Esophagus mucosa (tissue), 1 donor: ENCODE measurements at regions not wholly inside any gene's neighbourhood (a gene's known extent, or its start where the extent isn't known, plus 50 kb on each side); places are given as distances from the start of the nearest gene placed in this dataset.
"Not testable (repeated sequence)": the region's sequence is repeated elsewhere in the genome, so short reads cannot be mapped to it uniquely, and the experiment has no call there.

Experiments
- ATAC-seq: fragments of 200-7000 bp; cut with Tn5 transposase; one replicate; pipeline ENCODE4 v1.9.1; 2020
- donor health status: DM: yes; HTN: yes; CAD: no.

- no peak for ATAC-seq
Observed at GRCh38 chr9:22840641-22841040, 394.0 kb downstream of the DMRTA1 start.

- ATAC-seq: not testable (repeated sequence)
Observed at GRCh38 chr9:22845243-22845642, 398.6 kb downstream of the DMRTA1 start.

- ATAC-seq: no peak
Observed at GRCh38 chr9:22855980-22856379, 409.4 kb downstream of the DMRTA1 start.

GRCh38 chr9:22857316-22857715 is 410.7 kb downstream of the DMRTA1 start:
- no peak for ATAC-seq

- ATAC-seq: no peak
Observed at GRCh38 chr9:22863106-22863505, 416.5 kb downstream of the DMRTA1 start.

- no peak for ATAC-seq
Observed at GRCh38 chr9:22863736-22864135, 417.1 kb downstream of the DMRTA1 start.

GRCh38 chr9:22893196-22893843 is 446.7 kb downstream of the DMRTA1 start:
- ATAC-seq: no peak

- no peak for ATAC-seq
Observed at GRCh38 chr9:22898591-22898990, 452.0 kb downstream of the DMRTA1 start.

- no peak for ATAC-seq
Observed at GRCh38 chr9:22911632-22912031, 465.0 kb downstream of the DMRTA1 start.

- no peak for ATAC-seq
Observed at GRCh38 chr9:22913026-22913425, 466.4 kb downstream of the DMRTA1 start.

- ATAC-seq: no peak
Observed at GRCh38 chr9:22913518-22913917, 466.9 kb downstream of the DMRTA1 start.

GRCh38 chr9:22916148-22916547 is 469.5 kb downstream of the DMRTA1 start:
- no peak for ATAC-seq

GRCh38 chr9:22919423-22919822 is 472.8 kb downstream of the DMRTA1 start:
- ATAC-seq: no peak

GRCh38 chr9:22921742-22922141 is 475.1 kb downstream of the DMRTA1 start:
- ATAC-seq: no peak

- no peak for ATAC-seq
Observed at GRCh38 chr9:22922222-22922621, 475.6 kb downstream of the DMRTA1 start.

GRCh38 chr9:22954550-22954949 is 507.9 kb downstream of the DMRTA1 start:
- no peak for ATAC-seq

- no peak for ATAC-seq
Observed at GRCh38 chr9:22954964-22955363, 508.3 kb downstream of the DMRTA1 start.

GRCh38 chr9:22969350-22969979 is 522.8 kb downstream of the DMRTA1 start:
- no peak for ATAC-seq

- ATAC-seq: no peak
Observed at GRCh38 chr9:22970434-22970975, 523.9 kb downstream of the DMRTA1 start.

- ATAC-seq: no peak
Observed at GRCh38 chr9:22975951-22976350, 529.3 kb downstream of the DMRTA1 start.

- ATAC-seq: no peak
Observed at GRCh38 chr9:22976454-22976853, 529.8 kb downstream of the DMRTA1 start.

- ATAC-seq: not testable (repeated sequence)
Observed at GRCh38 chr9:22980429-22980828, 533.8 kb downstream of the DMRTA1 start.

- no peak for ATAC-seq
Observed at GRCh38 chr9:22986556-22986955, 539.9 kb downstream of the DMRTA1 start.

GRCh38 chr9:22990349-22990748 is 543.7 kb downstream of the DMRTA1 start:
- ATAC-seq: no peak
